Chondrocyte (in vitro differentiated cells): ENCODE measurements at regions not wholly inside any gene's neighbourhood (a gene's known extent, or its start where the extent isn't known, plus 50 kb on each side); places are given as distances from the start of the nearest gene placed in this dataset.

Experiments
- DNase-seq: peaks from one replicate; pipeline ENCODE4 v3.0.0; 2021; ENCODE audit warnings: mixed read lengths, low spot score
- H3K27ac Mint-ChIP-seq: one replicate; pipeline ENCODE4 v1.8.0; 2021; ENCODE audit warnings: mild to moderate bottlenecking, moderate library complexity, mixed read lengths; ENCODE audit not compliant: unreplicated experiment
- H3K27me3 Mint-ChIP-seq: 2 replicates; pipeline ENCODE4 v1.8.0; 2021; ENCODE audit warnings: low read depth, mixed read lengths
- H3K36me3 Mint-ChIP-seq: 2 replicates; pipeline ENCODE4 v1.8.0; 2021; ENCODE audit warnings: low read depth, mixed read lengths
- H3K4me1 Mint-ChIP-seq: 2 replicates; pipeline ENCODE4 v1.8.0; 2021; ENCODE audit warnings: low read depth, mild to moderate bottlenecking, mixed read lengths
- H3K4me3 Mint-ChIP-seq: one replicate; pipeline ENCODE4 v1.8.0; 2021; ENCODE audit warnings: mild to moderate bottlenecking, moderate library complexity, mixed read lengths; ENCODE audit not compliant: unreplicated experiment
- H3K9me3 Mint-ChIP-seq: 2 replicates; pipeline ENCODE4 v1.8.0; 2021; ENCODE audit warnings: low read depth, mixed read lengths
- TF ChIP-seq, protein P1 (sequence below): fragments of 200-600 bp; sonication (generic); IDR thresholded peaks from 2 replicates; pipeline ENCODE4 v1.5.0; 2021; ENCODE audit warnings: antibody characterized with exemption, mild to moderate bottlenecking, moderate library complexity

DNA sequence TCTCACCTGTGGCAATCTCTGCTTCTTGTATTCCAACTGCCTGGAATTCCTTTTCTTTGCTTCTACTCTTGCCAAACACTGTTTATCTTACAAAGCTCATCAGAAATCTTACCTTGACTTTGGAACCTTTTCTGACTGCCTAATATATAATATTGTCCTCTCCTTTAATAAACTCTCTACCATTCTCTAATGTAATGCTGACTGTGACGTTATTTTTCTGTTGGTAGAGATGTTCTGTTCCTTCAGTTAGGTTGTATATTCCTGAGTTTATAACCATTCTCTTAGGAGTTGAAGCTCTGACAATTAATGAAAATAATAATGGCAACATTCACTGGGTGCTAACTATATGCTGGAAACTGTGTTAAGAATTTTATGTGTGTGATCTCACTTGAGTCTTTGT, 188.8 kb upstream of the ATP10B start:
- TF ChIP-seq, protein P1, sequence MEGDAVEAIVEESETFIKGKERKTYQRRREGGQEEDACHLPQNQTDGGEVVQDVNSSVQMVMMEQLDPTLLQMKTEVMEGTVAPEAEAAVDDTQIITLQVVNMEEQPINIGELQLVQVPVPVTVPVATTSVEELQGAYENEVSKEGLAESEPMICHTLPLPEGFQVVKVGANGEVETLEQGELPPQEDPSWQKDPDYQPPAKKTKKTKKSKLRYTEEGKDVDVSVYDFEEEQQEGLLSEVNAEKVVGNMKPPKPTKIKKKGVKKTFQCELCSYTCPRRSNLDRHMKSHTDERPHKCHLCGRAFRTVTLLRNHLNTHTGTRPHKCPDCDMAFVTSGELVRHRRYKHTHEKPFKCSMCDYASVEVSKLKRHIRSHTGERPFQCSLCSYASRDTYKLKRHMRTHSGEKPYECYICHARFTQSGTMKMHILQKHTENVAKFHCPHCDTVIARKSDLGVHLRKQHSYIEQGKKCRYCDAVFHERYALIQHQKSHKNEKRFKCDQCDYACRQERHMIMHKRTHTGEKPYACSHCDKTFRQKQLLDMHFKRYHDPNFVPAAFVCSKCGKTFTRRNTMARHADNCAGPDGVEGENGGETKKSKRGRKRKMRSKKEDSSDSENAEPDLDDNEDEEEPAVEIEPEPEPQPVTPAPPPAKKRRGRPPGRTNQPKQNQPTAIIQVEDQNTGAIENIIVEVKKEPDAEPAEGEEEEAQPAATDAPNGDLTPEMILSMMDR, result no peak
- no peak overlapping the region for H3K27ac Mint-ChIP-seq

DNA sequence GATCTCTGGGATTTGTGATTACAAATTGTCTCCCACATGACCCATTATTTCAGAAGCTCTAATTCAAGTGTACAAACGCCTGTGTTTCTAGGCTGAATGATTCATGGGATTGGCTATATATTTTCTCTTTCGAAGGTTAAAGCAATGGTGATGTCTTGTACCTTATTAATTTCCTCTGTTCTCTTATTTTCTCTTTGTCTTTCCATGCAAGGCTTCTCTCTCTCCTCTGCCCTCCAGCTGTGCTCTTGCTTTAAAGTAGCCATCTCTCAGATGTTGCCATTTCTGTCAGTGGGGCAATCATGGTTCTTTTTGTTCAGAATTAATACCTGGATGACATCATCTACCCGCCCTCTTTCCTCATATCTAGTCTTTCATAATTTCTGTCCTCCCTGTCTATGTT, 184.3 kb upstream of the ATP10B start:
- H3K36me3 Mint-ChIP-seq, result no peaks in the 10 kb centered on the region
- no peak overlapping the region for H3K4me3 Mint-ChIP-seq
- no peaks in the 10 kb centered on the region for H3K27me3 Mint-ChIP-seq
- H3K9me3 Mint-ChIP-seq, result peaks cover 15% of the 10 kb centered on the region
- no peaks in the 10 kb centered on the region for H3K4me1 Mint-ChIP-seq
- TF ChIP-seq, protein P1, result no peak
- no peak overlapping the region for H3K27ac Mint-ChIP-seq
- no peak for DNase-seq

More for the DNA sequence above, 188.8 kb upstream of the ATP10B start:
- DNase-seq, result no peak
- Mint-ChIP-seq H3K9me3 (peaks cover 15% of the 10 kb centered on the region), H3K4me1 (no peaks in the 10 kb centered on the region), H3K4me3 (no peak overlapping the region), H3K36me3 (no peaks in the 10 kb centered on the region), H3K27me3 (no peaks in the 10 kb centered on the region)

DNA sequence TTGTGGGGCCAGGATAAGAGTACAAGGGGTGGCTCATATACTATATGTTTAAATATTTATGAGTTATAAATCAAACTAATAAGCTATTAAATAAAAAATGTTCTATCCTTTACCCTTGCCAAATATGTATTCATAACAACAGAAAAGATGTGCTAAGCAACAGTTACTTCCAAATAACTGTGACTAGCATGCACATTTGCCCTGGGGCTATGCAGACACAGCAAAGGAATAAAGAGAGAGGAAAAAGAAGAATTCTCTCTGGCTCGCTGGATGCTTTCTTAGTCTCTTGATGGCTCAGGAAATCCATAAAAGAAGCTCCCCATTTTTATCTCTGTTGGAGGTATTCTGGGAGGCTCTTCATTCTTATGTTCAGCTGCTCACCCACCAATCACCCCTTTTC, 182.4 kb upstream of the ATP10B start:
- H3K27me3 Mint-ChIP-seq, result no peaks in the 10 kb centered on the region
- H3K36me3 Mint-ChIP-seq, result no peaks in the 10 kb centered on the region
- no peak overlapping the region for H3K4me3 Mint-ChIP-seq
- H3K4me1 Mint-ChIP-seq, result no peaks in the 10 kb centered on the region
- no peak for DNase-seq
- TF ChIP-seq, protein P1, result no peak
- peaks cover 15% of the 10 kb centered on the region for H3K9me3 Mint-ChIP-seq
- no peak overlapping the region for H3K27ac Mint-ChIP-seq

DNA sequence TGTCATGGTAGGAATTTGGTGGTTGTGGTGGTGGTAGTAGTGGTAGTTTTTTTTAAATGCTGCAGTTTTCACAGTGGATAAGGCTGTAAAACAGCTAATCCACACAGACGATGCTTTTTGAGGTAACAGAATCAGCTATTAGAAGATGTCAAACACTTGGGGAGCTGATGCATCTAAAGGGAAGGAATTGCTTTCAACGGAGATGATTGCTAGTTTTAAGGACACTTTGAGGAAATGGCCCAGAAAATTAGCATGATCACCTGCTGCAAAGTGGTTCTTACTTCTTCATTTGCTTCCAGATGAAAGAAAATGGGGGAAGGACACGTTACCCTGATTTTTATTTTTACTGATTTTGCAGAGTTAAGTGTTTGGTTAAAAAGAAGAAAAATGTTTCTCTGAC, 178.2 kb upstream of the ATP10B start:
- no peaks in the 10 kb centered on the region for H3K4me1 Mint-ChIP-seq
- no peaks in the 10 kb centered on the region for H3K27me3 Mint-ChIP-seq
- H3K36me3 Mint-ChIP-seq, result no peaks in the 10 kb centered on the region

DNA sequence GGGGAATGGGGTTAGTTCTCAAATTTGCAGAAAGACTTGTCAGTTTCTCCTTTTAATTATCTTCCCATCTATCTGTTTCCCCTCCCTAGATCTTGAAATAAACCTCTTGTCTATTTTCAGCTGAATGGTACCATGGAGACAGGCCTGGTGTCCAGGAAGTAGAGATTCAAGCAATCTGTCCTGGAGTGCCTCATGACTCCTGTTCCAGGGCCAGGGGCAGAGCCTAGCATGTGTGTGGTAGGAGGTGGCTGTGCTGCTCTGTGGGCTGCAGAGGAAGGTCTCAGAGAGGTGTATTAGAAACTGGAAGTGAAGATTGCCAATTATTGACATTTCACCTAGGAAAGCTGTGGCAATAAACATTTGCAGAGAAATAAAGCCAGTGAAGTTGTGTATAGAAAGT, 175.8 kb upstream of the ATP10B start:
- Mint-ChIP-seq H3K27ac (no peak overlapping the region), H3K9me3 (no peaks in the 10 kb centered on the region), H3K4me3 (no peak overlapping the region), H3K27me3 (no peaks in the 10 kb centered on the region), H3K4me1 (no peaks in the 10 kb centered on the region), H3K36me3 (no peaks in the 10 kb centered on the region)
- TF ChIP-seq, protein P1, result no peak
- no peak for DNase-seq

More for the DNA sequence above, 178.2 kb upstream of the ATP10B start:
- no peak overlapping the region for H3K27ac Mint-ChIP-seq
- H3K9me3 Mint-ChIP-seq, result no peaks in the 10 kb centered on the region
- TF ChIP-seq, protein P1, result no peak
- DNase-seq, result no peak
- H3K4me3 Mint-ChIP-seq, result no peak overlapping the region
